GM12891 (cell line): ENCODE measurements at regions not wholly inside any gene's neighbourhood (a gene's known extent, or its start where the extent isn't known, plus 50 kb on each side); places are given as distances from the start of the nearest gene placed in this dataset.
A peak's percentile ranks its signal among the peaks of the same experiment; 100 is the strongest.
"Not testable (repeated sequence)": the region's sequence is repeated elsewhere in the genome, so short reads cannot be mapped to it uniquely, and the experiment has no call there.

ENCODE experiments used
- DNase-seq: peaks from one replicate; pipeline ENCODE4 v3.0.0; 2011; ENCODE audit warnings: low spot score; ENCODE audit not compliant: insufficient read length
- FAIRE-seq: peaks from 2 replicates; lab custom pipeline; 2011; peaks lifted over from hg19 to GRCh38; lab: Jason Lieb, UNC
- PAX5 ChIP-seq: IDR thresholded peaks from 2 replicates; pipeline ENCODE4 v1.6.1; 2011; ENCODE audit warnings: low read length, moderate library complexity, mild to moderate bottlenecking; ENCODE audit not compliant: insufficient read depth, severe bottlenecking
- POLR2A ChIP-seq: IDR thresholded peaks from 2 replicates; pipeline ENCODE4 v1.6.1; 2011; ENCODE audit warnings: low read depth, low read length, control low read depth
- POLR2AphosphoS5 ChIP-seq: IDR thresholded peaks from 2 replicates; pipeline ENCODE4 v1.6.1; 2011; ENCODE audit warnings: low read depth, low read length, control low read depth
- POU2F2 ChIP-seq: IDR thresholded peaks from 2 replicates; pipeline ENCODE4 v1.6.1; 2011; ENCODE audit warnings: low read depth, mild to moderate bottlenecking, control low read depth, low read length, moderate library complexity
- SPI1 ChIP-seq: IDR thresholded peaks from 2 replicates; pipeline ENCODE4 v1.6.1; 2011; ENCODE audit warnings: low read depth, low read length, control low read depth
- TAF1 ChIP-seq: IDR thresholded peaks from 2 replicates; pipeline ENCODE4 v1.6.1; 2011; ENCODE audit warnings: low read depth, low read length, control low read depth

GRCh38 chr14:46519121-46519520 lies 132.5 kb downstream of the RPL10L start:
- TF ChIP-seq POU2F2 = no peak
- TF ChIP-seq SPI1 = no peak
- TF ChIP-seq POLR2A = no peak
- no peak for TF ChIP-seq PAX5
- TF ChIP-seq POLR2AphosphoS5 = no peak
- TF ChIP-seq TAF1 = no peak
- FAIRE-seq = no peak
- no peak for DNase-seq

GRCh38 chr14:46508752-46509151 lies 142.8 kb downstream of the RPL10L start:
- FAIRE-seq, DNase-seq: not testable (repeated sequence)

GRCh38 chr14:46499521-46499920 lies 152.1 kb downstream of the RPL10L start:
- no peak for FAIRE-seq
- no peak for TF ChIP-seq TAF1
- TF ChIP-seq POU2F2 = no peak
- no peak for TF ChIP-seq SPI1
- TF ChIP-seq POLR2A = no peak
- TF ChIP-seq PAX5 = no peak
- TF ChIP-seq POLR2AphosphoS5 = no peak
- no peak for DNase-seq

GRCh38 chr14:46496409-46496808 lies 155.2 kb downstream of the RPL10L start:
- DNase-seq (no peak), FAIRE-seq (no peak)
- no peak for TF ChIP-seq POU2F2
- no peak for TF ChIP-seq SPI1
- TF ChIP-seq POLR2AphosphoS5 = no peak

- FAIRE-seq = peak; percentile 80
- no peak for TF ChIP-seq SPI1
- TF ChIP-seq TAF1 = no peak
- no peak for TF ChIP-seq POU2F2
- no peak for TF ChIP-seq PAX5
- no peak for TF ChIP-seq POLR2A
- TF ChIP-seq POLR2AphosphoS5 = no peak
- peak; percentile 11 for DNase-seq
Measured at GRCh38 chr14:46490238-46490685, 161.3 kb downstream of the RPL10L start.

GRCh38 chr14:46488374-46488773 lies 163.2 kb downstream of the RPL10L start:
- FAIRE-seq = no peak
- DNase-seq = no peak
- TF ChIP-seq PAX5 (no peak), TAF1 (no peak), POLR2AphosphoS5 (no peak), POLR2A (no peak), POU2F2 (no peak), SPI1 (no peak)

- TF ChIP-seq POU2F2 (no peak), TAF1 (no peak), SPI1 (no peak), POLR2AphosphoS5 (no peak), PAX5 (no peak), POLR2A (no peak)
- DNase-seq (no peak), FAIRE-seq (no peak)
Measured at GRCh38 chr14:46487582-46488350, 163.8 kb downstream of the RPL10L start.

GRCh38 chr14:46482200-46482599 lies 169.4 kb downstream of the RPL10L start:
- no peak for TF ChIP-seq PAX5
- TF ChIP-seq POLR2A = no peak
- no peak for TF ChIP-seq SPI1
- no peak for TF ChIP-seq POLR2AphosphoS5
- no peak for TF ChIP-seq TAF1
- no peak for TF ChIP-seq POU2F2
- FAIRE-seq (no peak), DNase-seq (no peak)

GRCh38 chr14:46480817-46481216 lies 170.8 kb downstream of the RPL10L start:
- no peak for TF ChIP-seq POLR2AphosphoS5
- no peak for TF ChIP-seq POLR2A
- TF ChIP-seq POU2F2 = no peak
- no peak for TF ChIP-seq TAF1
- no peak for TF ChIP-seq SPI1
- no peak for FAIRE-seq
- DNase-seq = no peak

- no peak for TF ChIP-seq POLR2AphosphoS5
- no peak for TF ChIP-seq SPI1
- no peak for TF ChIP-seq POU2F2
- TF ChIP-seq TAF1 = no peak
- TF ChIP-seq POLR2A = no peak
- no peak for TF ChIP-seq PAX5
- FAIRE-seq (peak; percentile 5), DNase-seq (no peak)
Measured at GRCh38 chr14:46472261-46472660, 179.3 kb downstream of the RPL10L start.

- TF ChIP-seq POLR2AphosphoS5 (no peak), PAX5 (no peak), POU2F2 (no peak), POLR2A (no peak), TAF1 (no peak), SPI1 (no peak)
- FAIRE-seq (no peak), DNase-seq (no peak)
Measured at GRCh38 chr14:46464341-46464740, 187.2 kb downstream of the RPL10L start.
